ENCODE measurements at regions not wholly inside any gene's neighbourhood (a gene's known extent, or its start where the extent isn't known, plus 50 kb on each side); places are given as distances from the start of the nearest gene placed in this dataset.
A peak's percentile ranks its signal among the peaks of the same experiment; 100 is the strongest.

- H3K36me3 Mint-ChIP-seq (ENCODE audit: low read depth): no peaks in the 10 kb centered on the region
- H3K9me3 Mint-ChIP-seq: peaks cover 3% of the 10 kb centered on the region
- H3K27me3 Mint-ChIP-seq (ENCODE audit: low read depth): no peaks in the 10 kb centered on the region
- DNase-seq (ENCODE audit: low read depth, low spot score): no peak
- H3K4me1 Mint-ChIP-seq: peaks cover 33% of the 10 kb centered on the region
- no peak for TF ChIP-seq CTCF (conservative IDR thresholded peaks at IDR 0.05)
- no peak overlapping the region for H3K4me3 Mint-ChIP-seq
- H3K27ac Mint-ChIP-seq (ENCODE audit: unreplicated experiment): no peak overlapping the region
Measured at GRCh38 chr2:23026671-23027070, 358.3 kb upstream of the KLHL29 start.

- Mint-ChIP-seq H3K27me3 (ENCODE audit: low read depth) (no peaks in the 10 kb centered on the region), H3K36me3 (ENCODE audit: low read depth) (no peaks in the 10 kb centered on the region), H3K4me3 (no peak overlapping the region), H3K4me1 (peaks cover 36% of the 10 kb centered on the region), H3K27ac (ENCODE audit: unreplicated experiment) (no peak overlapping the region), H3K9me3 (peaks cover 3% of the 10 kb centered on the region)
- DNase-seq (ENCODE audit: low read depth, low spot score): no peak
- TF ChIP-seq CTCF (conservative IDR thresholded peaks at IDR 0.05): no peak
Measured at GRCh38 chr2:23027396-23027795, 357.6 kb upstream of the KLHL29 start.

GRCh38 chr2:23028106-23028505 lies 356.9 kb upstream of the KLHL29 start:
- Mint-ChIP-seq H3K4me1 (peaks cover 33% of the 10 kb centered on the region), H3K4me3 (no peak overlapping the region), H3K36me3 (ENCODE audit: low read depth) (no peaks in the 10 kb centered on the region), H3K27ac (ENCODE audit: unreplicated experiment) (peak overlapping the region; percentile 40), H3K9me3 (peaks cover 1% of the 10 kb centered on the region), H3K27me3 (ENCODE audit: low read depth) (no peaks in the 10 kb centered on the region)
- TF ChIP-seq CTCF (conservative IDR thresholded peaks at IDR 0.05): no peak
- no peak for DNase-seq (ENCODE audit: low read depth, low spot score)

GRCh38 chr2:23029111-23029510 lies 355.9 kb upstream of the KLHL29 start:
- no peaks in the 10 kb centered on the region for H3K9me3 Mint-ChIP-seq
- H3K27me3 Mint-ChIP-seq (ENCODE audit: low read depth): no peaks in the 10 kb centered on the region
- TF ChIP-seq CTCF (conservative IDR thresholded peaks at IDR 0.05): no peak
- H3K4me1 Mint-ChIP-seq: peaks cover 28% of the 10 kb centered on the region
- H3K4me3 Mint-ChIP-seq: no peak overlapping the region
- peak overlapping the region; percentile 79 for H3K27ac Mint-ChIP-seq (ENCODE audit: unreplicated experiment)
- no peaks in the 10 kb centered on the region for H3K36me3 Mint-ChIP-seq (ENCODE audit: low read depth)
- no peak for DNase-seq (ENCODE audit: low read depth, low spot score)

GRCh38 chr2:23029951-23030350 lies 355.0 kb upstream of the KLHL29 start:
- Mint-ChIP-seq H3K9me3 (no peaks in the 10 kb centered on the region), H3K36me3 (ENCODE audit: low read depth) (no peaks in the 10 kb centered on the region), H3K4me3 (no peak overlapping the region), H3K27me3 (ENCODE audit: low read depth) (no peaks in the 10 kb centered on the region), H3K4me1 (peaks cover 32% of the 10 kb centered on the region), H3K27ac (ENCODE audit: unreplicated experiment) (no peak overlapping the region)
- no peak for DNase-seq (ENCODE audit: low read depth, low spot score)
- TF ChIP-seq CTCF (conservative IDR thresholded peaks at IDR 0.05): no peak

GRCh38 chr2:23034996-23035395 lies 350.0 kb upstream of the KLHL29 start:
- no peaks in the 10 kb centered on the region for H3K9me3 Mint-ChIP-seq
- no peaks in the 10 kb centered on the region for H3K27me3 Mint-ChIP-seq (ENCODE audit: low read depth)
- peaks cover 40% of the 10 kb centered on the region for H3K4me1 Mint-ChIP-seq
- TF ChIP-seq CTCF (conservative IDR thresholded peaks at IDR 0.05): no peak
- H3K36me3 Mint-ChIP-seq (ENCODE audit: low read depth): no peaks in the 10 kb centered on the region
- no peak overlapping the region for H3K4me3 Mint-ChIP-seq
- no peak overlapping the region for H3K27ac Mint-ChIP-seq (ENCODE audit: unreplicated experiment)
- no peak for DNase-seq (ENCODE audit: low read depth, low spot score)

All from neural crest cell (in vitro differentiated cells).